Hematopoietic multipotent progenitor cell treated with erythropoietin and hydrocortisone succinate and interleukin-3 and kit ligand, for 8 days (in vitro differentiated cells): ENCODE measurements at regions not wholly inside any gene's neighbourhood (a gene's known extent, or its start where the extent isn't known, plus 50 kb on each side); places are given as distances from the start of the nearest gene placed in this dataset.

Experiments used
- DNase-seq: peaks from one replicate; pipeline ENCODE4 v3.0.0-alpha.2; 2015

DNA sequence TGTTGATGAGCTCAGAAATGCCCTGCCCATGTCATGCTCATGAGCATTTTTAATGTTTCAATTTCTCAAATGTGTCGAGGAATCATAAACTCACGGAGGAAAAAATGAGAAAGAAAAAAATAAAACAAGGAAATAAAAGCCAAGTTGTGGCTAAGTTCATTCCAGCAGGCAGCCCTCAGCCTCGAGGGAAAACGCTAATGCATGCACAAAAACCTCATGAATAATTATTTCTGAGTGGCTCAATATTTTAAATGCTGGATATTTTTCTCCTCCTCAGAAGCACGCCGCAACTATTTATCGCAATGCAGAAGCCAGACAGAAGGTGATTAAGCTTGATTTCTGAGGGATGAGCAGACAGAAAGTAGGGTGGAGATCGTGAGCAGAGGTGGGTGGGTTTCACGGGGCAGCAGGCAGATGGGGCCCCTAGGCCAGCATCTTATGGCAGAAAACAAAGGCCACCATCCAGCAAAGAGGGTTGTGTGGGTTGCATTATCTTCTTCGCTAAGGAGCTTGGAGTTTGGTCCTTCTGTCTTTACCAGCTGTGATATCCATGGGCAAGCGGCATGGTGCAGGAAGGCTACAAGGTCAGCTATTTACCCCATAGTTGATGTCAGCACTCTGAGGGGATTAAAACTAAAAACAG lies 151.5 kb upstream of the LRFN2 start:
- DNase-seq: no peak

DNA sequence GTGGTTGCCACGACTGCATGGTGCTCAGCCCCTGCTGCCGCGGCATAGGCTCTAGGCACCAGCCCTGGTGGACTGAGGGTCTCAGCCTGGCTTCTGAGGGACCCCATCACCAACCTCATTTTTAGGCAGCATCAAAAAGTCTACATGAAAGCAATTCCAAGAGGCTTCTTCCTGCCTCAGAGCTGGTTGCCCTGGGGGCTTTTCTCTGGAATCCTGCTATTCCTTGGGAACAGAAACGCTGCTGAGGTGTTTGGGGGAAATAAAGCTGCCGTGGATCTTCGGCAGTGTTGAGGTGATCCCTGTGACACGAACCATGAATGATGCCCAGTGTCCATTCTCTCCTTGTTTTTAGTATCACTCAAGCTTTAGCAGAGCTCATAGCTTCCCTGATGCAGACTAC lies 148.4 kb upstream of the LRFN2 start:
- DNase-seq: no peak

DNA sequence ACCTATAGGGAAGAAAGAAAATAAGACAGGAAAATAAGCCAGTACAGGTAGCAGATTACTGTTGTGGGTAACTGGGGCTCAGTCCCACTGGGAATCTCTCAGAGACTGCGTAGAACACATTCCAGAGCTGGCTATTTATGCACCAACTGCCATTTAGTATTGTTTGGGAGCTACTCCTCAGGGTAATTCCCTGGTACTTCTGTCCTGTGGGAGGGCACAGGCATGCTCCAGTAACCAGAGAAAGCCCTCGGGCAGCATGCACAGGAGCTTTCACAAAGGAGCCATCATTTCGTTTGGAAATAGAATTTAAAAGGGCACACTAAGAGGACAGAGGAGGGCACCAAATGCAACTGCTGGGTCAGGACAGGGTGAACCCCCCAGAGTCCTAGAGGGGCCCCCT lies 148.0 kb upstream of the LRFN2 start:
- DNase-seq: no peak

DNA sequence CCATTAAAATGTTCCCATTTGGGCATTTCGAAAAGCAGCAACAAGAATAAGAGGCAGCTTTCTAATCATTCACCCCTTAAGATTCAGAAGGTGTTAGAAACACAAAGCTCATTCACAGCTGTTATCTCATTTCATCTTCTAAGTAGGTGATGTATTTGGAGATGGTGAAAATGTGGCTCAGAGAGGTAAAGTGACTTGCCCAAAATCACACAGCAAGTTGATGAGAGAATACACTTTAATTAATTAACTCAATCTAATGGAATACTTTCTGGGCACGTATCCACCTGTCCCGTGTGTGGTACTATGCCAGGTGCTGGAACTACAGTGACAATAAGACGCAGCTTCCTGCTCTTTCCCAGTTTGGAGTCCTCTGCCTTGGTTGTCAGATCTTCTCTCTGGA lies 147.4 kb upstream of the LRFN2 start:
- DNase-seq: no peak

DNA sequence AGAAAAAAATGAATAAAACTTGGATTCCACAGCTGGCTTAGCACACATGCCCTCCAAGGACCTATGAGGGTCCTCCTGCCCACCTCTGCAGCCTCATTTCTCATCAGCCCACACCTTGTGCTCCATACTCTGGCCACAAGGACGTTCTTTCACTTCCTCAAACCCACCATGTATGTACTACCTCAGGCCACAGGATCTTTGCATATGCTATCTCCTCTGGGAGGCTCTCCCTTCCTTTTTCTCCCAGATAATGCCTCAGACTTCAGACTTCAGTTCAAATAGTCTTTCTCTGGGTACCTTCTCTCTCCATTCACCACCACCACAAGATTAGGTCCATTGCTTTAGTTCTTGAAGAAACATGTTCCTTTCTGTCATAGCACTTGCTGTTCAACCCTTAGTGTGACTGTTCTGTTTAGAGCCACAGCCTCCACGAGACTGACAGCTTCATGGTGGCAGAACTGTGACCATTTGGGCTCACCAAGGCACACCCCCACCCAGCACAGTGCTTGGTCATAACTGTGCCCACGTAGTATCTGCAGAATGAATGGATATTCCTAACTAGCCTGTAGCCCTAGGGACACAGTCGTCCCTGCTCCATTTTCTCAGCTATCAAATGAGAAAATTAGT lies 146.7 kb upstream of the LRFN2 start:
- DNase-seq: no peak

DNA sequence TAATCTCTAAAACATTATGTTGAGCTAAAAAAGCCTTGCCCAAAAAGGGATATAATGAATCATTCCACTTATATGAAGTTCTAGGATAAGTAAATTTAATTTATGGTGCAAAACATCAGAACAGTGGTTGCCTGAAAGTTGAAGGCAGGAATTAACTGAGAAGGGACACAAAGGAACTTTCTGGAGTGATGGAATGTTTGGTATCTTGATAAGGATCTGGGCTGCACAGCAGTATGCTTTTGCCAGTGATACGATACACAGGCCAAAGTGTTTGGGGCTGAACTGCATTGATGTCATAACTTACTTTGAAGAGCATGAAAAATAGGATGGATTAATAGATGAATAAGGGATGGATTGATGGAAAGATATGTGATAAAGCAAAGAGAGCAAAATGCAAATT lies 146.1 kb upstream of the LRFN2 start:
- no peak for DNase-seq

DNA sequence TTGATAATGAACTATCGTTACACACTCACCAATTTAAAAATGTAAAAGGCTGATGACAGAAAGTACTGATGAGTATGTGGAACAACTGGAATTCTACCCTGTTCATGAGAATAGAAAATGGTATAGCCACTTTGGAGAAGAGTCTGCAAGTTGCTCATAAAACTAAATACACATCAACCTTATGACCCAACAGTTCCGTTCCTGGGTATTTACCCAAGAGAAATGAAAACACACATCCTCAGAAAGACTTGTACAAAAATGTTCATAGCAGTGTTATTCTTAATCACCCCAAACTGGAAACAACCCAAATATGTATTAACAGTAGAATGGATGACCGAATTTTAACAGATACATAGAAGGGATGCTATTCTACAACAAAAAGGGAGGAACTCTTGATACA lies 145.7 kb upstream of the LRFN2 start:
- DNase-seq: no peak

DNA sequence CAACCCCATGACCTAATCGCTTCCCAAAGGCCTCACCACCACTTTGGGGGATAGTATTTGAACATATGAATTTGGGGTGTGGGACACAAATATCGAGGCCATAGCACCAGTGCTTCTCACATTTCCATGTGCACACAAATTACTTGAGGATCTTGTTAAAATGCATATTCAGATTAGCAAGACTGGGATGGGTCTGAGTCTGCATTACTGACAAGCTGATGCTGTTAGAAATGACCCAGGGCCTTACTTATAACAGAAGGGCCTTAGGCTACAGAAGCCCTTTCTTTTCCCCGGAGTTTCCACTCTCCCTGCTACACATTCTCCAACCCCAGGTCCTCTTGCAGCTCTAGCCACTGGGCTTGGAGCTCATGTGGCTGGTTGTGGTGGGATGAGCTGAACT lies 141.5 kb upstream of the LRFN2 start:
- DNase-seq: no peak

DNA sequence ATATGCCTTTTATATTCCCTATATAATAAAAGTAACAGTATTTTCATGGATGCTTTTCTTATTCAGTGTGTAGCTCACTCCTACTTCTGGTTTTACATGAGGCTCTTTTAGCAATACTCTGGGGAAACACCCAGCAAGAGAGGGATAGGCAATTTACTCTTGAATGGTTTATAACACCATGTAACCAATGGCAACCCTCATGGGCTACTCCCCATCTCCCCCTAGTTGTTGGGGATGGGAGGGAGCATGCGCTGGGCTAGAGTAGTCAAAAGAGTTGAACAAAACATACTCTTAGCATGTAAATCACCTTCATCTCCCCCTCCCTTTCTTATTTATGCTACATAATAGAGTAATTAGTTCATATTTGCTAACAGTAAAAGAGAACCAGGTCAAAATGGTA lies 140.1 kb upstream of the LRFN2 start:
- DNase-seq: peak; percentile 43

DNA sequence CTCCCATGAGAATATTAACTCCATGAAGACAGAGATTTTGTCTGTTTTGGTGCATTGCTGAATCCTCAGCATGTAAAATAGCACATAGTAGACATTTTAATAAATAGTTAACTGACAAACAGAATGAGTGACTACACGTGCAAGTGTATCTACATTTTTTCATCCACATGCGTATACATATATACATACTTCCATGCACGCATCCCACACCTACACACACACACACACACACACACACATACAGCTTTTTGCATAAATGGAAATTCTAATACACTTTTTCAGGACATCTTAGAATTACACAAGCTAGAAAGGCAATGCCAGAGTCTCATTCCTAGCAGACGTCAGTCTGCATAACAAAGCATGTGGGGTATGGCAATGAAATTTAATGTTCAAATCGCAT lies 139.7 kb upstream of the LRFN2 start:
- no peak for DNase-seq

DNA sequence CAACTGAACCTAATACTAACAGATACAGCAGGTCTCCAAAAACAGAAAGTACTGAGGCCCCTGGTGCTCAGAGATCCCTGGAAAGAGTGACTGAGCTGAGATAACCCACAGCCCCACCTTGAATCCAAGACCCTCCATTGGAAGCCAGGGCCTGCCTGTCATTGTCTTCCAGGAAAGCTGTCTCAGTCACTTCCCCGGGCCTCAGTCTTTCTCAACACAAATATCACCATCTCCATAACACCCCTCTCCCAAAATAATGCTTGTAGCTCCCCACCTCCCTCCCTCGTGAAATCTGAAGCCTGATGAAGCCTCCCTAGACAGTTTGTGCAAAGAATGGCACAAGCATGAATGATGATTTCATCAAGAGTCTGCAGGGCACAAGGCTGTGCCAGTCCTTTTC lies 138.2 kb upstream of the LRFN2 start:
- no peak for DNase-seq

DNA sequence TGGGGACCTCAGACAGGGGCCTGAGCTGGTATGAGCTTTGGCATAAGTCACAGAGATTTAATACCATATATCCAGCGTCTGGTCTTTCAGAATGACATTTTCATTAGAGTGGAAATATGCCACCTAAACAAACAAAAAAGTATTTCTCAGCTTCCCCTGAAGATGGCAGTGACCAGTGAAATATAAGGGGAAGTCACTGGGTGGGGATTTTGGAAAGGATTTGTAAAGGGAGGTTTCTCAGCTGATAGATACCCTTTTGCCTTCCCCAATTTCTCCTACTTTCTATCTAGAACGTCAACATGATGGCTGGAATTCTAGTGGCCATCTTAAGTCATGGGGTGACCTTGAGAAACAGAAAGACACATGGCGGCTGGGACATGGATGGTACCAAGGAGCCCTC lies 137.7 kb upstream of the LRFN2 start:
- no peak for DNase-seq

DNA sequence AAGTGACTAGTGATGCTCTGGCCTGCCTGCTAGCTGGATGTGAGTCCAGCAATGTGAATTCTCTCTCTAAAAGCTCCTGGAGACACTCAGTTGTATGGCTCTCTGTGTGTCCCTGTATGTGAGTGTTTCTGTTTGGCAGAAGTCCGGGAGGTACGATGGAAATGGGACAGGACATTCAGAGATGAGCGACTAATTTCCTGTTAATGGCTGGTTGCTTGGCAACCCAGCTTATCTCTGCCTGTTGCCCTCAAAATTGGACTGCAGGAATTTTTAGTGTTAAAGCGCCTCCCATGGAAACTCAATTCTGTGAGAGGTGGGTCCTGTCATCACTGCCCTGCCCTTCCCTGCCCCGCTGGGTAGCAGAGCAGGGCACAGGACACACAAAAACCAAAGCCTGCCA lies 136.8 kb upstream of the LRFN2 start:
- no peak for DNase-seq

DNA sequence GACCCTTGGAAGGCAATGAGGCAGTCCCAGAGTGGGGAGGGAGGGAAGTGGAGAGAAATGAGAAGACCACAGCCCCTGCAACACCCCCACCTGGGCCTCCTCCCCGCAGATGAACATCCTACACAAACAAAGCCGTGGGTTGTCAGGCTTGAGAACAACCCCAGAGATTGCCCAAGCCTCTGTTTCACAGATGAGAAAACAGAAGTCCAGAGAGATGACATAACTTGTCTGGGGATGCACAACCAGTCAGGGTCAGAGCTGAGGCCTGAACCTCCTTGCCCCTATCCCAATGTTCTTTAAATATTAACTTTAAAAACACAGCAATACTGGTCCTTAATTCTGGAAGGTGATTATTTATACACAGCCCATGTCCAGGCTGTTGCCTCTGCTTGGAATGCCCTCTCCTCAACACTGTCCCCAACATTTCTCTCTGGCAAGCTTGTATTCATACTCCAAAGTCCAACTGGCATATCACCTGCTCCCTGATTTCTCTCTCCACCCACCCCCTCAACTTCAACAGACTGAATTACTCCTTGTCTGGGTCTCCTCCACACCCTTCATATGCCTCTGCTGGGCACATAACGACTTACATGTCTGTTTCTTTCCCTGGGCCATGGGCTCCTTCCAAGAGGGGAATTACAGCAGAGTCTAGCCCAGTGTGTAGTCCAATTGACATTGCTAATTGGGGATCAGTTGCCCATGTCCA lies 135.5 kb upstream of the LRFN2 start:
- no peak for DNase-seq

DNA sequence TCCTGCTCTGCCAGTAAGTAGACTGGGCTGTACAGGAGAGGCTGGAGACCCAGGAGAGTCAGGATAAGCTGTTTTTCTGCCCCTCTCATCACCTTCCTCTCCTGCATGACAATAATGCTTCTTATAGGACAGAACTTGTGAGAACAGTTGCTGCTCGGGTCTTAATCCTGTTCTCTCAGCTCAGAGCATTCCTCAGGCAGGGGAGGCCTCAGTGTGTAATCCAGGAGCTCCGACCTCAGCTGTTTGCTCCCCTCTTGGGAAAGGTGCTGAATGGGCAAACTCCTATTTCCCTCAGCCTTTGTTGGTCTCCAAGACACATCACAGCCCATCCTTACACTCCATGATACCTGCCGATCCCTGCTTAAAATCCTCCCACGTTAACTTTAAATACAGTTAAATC lies 134.9 kb upstream of the LRFN2 start:
- DNase-seq: no peak

DNA sequence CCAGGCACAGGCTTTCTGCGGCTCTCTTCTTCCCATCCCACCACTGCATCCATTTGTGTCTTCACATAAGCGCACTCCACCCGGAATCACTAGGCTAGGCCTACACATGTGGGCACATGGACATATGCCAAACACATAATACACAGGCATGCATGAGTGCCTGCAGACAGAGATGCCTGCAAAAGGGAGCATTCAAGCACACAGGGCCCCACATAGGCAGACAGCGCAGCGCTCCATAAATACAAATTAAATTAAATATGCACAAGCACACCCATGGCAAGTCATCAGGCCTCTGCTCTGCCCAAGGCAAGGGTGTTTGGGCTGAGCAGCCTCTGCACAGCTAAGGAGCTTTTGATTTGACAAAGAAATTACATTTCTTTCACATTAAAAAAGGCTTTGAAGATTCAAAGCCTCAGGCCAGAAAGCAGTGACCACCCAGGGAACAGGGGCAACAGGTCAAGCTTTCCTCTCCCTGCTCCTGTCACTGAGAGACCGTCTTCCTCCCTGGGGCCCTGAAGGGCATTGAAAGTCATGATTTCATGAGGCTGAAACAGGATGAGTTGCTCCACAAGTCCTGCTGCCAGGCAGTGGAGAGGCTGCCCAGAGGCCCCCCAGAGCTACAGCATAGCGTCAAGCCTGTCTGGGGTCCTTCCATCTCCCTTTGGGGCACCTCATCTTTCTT lies 134.2 kb upstream of the LRFN2 start:
- no peak for DNase-seq

DNA sequence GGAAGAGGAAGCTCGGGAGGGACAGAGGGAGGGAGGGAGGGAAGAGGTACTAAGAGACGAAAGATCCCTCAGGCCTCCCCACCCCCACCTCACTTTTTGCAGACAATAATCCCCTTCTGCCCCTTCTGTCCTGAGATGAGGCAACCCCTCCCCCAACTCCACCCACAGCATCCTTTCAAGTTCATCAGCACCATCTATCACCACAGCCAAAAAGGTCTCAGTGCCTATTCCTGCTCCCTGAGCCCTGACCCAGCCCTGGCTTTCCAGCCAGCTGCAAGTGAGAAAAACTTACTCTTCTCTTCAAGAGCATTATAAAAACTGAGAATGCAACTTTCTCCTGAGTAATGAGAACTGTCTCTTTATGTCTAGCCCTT lies 133.2 kb upstream of the LRFN2 start:
- no peak for DNase-seq

DNA sequence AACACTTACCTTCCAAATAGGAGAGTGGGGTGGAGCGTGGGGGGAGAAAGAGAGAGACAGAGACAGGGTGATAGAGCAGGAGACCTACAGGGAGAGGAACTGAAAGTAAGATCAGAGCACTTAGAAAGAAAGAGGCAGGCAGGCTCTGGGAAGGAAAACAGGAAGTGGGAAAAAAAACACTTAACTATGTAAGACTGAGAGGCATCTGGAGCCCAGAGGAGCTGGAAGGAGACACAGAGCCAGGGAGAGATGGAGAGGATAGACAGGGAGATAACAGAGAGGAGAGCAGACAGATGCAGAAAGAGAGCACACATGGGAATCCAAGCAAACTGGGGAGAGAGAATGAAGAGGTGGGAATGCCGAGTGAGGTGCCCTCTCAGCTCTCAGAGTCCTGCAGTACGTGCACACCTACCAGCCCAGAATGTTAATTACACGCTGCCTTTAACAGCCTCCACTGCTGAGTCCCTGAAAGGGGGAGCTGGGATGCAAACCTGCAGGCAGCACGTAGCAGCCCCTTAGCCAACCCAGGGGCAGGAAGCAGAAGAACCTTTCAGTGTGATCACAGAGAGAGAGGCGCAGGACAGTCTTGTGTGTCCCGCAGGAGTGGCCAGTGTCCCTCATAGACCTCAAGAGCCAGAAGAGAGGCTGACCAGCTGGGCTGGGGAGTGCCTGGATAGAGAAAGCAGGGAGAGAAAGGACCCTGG lies 132.7 kb upstream of the LRFN2 start:
- peak; percentile 30 for DNase-seq

DNA sequence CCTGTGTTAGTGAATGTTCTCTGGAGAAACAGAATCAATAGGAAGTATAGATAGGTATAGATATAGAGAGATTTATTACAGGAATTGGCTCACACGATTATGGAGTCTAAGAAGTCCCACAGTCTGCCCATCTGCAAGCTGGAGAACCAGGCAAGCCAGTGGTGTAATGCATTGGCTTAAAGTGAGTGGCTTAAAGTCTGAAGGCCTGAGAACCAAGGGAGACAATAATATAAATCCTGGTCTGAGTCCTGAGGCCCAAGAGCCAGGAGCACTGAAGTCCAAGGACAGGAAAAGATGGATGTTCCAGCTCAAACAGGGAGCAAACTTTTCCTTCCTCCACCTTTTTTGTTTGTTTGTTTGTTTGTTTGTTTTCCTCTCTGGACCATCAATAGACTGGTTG lies 131.2 kb upstream of the LRFN2 start:
- DNase-seq: no peak

DNA sequence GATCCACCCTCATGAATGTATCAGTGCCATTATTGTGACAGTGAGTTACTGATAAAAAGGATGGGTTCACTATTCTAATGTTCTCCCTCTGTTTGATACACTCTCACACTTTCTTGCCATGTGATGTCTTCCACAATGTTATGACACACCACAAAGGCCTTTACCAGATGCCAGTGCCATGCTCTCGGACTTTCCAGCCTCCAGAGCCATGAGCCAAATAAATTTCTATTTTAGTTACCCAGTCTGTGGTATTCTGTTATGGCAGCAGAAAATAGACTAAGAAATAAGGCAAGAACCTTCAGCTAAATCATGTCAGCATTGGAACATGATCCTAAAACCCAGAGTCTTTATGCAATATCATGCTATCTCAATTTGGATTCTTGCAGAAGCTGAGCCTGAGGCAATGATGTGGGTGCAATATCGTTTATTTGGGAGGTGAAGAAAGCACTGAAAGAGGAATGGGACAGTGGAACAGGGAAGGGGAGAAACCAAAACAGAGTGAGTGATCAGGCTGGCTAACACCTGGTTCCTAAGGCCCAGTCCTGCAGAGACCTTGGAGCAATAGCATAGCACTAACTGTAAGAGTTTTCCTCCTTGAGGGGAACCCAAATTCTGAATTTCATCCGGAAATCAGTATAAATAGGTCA lies 130.4 kb upstream of the LRFN2 start:
- DNase-seq: peak; percentile 23

DNA sequence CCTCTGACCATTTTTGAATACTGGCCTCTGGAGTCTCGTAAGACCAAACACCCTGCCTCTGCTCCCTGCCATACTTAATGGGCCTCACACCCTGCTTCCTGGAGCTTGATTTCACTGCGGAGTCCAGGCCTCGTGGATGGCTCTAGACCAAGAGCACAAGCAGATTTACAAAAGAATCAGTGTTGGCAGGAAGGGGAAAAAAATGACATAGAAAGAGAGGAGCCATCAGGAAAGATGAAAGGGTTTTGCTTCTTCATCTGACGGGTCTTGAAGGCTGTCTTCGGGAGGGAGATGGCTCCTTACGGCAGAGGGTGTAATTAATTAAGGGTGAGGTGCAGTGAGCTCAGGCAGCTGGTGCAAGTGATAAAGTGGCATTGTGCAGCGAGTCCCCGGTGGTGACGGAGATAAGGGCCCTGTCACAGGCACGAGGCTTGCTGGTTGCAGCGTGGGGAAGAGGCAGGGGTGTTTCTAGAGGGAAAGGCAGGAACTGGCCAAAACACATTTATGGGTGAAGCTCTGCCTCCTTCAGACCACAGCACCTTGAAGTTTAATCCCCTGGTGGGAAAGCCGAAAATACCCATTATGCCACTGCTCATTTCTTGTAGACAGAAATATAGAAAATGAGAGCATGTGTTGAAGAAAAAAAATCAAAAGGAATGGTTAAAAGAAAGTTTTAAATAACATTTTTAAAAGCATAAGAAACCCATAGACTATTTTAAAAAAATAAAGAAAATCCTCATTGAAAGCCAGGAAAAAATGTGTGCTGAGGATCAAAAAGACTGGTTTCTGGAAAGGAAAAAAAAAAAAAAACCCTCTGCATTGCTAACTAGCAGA lies 128.6 kb upstream of the LRFN2 start:
- peak; percentile 99 for DNase-seq
